GM12874 (cell line): ENCODE measurements at regions not wholly inside any gene's neighbourhood (a gene's known extent, or its start where the extent isn't known, plus 50 kb on each side); places are given as distances from the start of the nearest gene placed in this dataset.

Source experiments
- TF ChIP-seq, protein P1 (sequence below): IDR thresholded peaks from 2 replicates; pipeline ENCODE4 v1.5.1; 2011; ENCODE audit warnings: low read depth, mild to moderate bottlenecking, control low read depth, low read length, moderate library complexity; ENCODE audit not compliant: insufficient read depth

DNA sequence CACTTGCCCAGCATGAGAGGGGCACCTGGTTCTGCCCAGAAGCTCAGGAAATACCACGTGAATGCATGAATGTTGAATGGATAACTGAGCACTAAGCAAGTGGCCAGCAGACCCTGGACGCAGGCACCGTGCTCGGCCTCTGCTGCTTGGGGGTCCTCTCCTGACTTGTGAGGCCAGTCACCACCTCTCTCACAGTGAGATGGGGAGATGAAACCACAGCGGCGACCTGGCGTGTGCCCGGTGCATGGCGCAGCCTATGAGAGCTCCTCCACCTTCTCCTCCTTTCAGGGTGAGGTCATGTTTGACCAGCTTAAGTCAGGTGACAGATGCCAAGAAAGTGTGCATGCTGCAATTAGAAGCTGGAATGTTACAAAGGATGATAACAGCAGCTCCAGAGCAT lies 75.5 kb downstream of the HMX1 start:
- TF ChIP-seq, protein P1, sequence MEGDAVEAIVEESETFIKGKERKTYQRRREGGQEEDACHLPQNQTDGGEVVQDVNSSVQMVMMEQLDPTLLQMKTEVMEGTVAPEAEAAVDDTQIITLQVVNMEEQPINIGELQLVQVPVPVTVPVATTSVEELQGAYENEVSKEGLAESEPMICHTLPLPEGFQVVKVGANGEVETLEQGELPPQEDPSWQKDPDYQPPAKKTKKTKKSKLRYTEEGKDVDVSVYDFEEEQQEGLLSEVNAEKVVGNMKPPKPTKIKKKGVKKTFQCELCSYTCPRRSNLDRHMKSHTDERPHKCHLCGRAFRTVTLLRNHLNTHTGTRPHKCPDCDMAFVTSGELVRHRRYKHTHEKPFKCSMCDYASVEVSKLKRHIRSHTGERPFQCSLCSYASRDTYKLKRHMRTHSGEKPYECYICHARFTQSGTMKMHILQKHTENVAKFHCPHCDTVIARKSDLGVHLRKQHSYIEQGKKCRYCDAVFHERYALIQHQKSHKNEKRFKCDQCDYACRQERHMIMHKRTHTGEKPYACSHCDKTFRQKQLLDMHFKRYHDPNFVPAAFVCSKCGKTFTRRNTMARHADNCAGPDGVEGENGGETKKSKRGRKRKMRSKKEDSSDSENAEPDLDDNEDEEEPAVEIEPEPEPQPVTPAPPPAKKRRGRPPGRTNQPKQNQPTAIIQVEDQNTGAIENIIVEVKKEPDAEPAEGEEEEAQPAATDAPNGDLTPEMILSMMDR = no peak

DNA sequence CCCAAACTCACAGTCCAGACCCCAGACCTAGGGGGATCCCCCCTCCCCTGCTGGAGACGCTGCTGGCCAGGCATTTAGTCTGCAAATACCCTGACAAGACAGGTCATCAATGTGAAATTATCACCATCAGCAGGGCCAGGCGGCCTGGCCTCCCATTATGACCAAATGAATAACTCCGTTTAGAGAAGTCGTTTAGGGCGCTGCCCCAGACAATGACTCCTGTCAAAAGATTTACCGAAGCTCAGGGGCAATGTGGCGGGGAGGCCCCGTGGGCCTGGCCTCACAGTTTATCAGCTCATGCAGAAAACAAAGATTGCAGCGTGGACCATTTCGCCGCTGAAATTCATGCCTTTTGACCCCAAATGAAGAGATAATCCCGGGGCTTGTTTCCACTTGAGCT lies 76.5 kb downstream of the HMX1 start:
- TF ChIP-seq, protein P1 = no peak

DNA sequence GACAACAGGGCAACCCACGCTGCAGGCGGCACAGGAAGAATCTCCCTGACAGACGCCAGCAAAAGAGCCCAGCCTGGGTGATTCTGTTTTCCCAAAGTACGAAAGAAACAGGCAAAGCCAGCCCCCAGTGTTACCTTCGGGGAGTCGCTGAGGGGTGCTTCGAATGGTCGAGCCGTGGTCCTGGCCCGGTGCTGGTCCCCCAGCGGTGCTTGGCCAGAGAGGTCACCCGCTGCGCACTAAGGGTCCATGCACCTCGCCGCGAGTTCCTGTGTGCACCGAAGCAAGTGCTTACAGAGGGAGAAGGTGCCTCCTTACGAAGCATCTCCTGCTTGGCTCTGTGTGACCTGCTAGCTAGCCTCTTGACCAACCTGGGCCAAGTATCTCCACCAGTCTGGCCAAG lies 77.1 kb downstream of the HMX1 start:
- TF ChIP-seq, protein P1 = no peak

DNA sequence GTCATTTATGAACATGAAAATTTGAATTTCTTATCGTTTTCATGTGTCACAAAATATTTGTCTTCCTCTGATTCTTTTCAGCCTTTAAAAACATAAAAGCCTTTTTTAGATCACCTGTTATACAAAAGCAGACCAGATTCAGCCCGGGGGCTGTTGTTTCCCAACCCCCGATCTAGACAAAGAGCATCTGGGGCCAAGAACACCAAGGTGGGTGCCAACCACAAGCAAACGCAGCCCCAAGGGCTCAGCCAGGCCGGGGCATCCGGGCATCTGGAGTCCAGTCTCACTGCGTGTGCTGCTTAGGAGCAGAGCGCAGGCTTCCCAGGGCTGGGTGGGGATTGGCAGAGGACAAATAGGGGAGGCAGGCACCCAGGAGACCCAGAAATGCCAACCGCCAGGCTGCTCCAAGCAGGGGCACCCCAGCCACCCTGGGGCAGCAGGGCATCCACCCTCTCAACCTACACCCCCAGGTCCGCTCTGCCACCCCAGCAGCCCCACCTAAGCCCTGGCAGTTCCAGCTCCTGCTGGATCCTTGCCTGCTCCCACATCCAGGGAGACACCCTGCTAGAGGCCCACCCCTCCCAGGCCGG lies 78.0 kb downstream of the HMX1 start:
- TF ChIP-seq, protein P1 = no peak

DNA sequence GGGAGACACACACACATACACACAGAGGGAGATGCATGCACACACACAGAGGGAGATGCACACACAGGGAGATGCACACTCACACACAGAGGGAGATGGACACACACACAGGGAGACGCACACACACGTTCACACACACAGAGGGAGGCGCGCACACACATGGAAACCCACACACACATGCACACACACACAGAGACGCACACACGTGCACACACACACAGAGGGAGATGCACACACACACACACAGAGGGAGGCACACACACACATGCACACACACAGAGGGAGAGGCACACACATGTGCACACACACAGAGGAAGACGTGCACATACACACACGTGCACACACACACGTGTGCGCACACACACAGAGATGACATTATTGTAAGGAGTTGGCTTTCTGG lies 79.1 kb downstream of the HMX1 start:
- TF ChIP-seq, protein P1 = no peak

DNA sequence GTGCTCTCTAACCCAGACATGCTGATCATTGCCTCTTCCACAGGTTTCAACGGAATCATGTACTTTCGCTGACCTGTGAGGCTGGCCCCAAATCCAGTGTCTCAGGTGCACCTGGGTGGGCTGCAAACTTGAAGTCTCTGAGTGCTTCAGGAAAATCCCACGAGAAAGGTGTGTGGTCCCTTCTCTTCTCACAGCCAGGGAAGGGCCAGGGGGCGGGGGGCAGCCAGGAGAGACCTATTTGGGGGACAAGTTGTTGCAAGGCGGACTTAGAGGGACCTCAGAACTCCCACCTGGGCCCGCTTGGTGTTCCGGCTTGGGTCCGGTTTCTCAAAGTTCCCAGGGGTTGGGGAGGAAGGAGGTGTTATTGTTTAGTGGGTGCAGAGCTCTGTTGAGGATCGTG lies 80.0 kb downstream of the HMX1 start:
- TF ChIP-seq, protein P1 = no peak

DNA sequence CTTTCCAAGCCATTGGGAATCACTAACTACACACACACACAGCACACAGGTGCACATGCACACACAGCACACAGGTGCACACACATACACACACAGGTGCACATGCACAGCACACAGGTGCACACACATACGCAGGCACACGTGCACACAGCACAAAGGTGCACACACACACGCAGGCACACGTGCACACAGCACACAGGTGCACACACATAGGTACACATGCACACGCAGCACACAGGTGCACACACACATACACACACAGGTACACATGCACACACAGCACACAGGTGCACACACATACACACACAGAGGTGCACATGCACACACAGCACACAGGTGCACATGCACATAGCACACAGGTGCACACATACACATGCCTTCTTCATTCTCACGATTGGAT lies 80.9 kb downstream of the HMX1 start:
- TF ChIP-seq, protein P1 = no peak

DNA sequence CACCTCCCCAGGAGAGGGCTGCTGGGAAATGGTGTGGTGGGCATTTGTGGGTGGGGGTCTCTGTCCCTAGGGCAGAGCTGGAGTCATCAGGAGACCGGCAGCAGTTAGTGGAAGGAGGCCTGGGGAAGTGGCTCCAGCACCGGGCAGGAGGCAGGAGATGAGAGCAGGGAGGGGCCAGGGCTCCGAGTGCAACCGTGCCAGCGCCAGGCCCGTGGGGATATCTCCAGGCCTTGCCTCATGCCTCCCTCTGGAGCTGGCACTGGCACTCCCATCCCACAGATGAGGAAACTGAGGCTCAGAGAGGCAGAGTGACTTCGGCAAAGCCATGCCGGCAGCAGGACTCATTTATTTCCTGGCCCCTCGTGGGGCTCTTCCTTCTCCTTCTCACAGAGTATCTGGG lies 83.5 kb downstream of the HMX1 start:
- TF ChIP-seq, protein P1 = no peak
